ENCODE measurements at regions not wholly inside any gene's neighbourhood (a gene's known extent, or its start where the extent isn't known, plus 50 kb on each side); places are given as distances from the start of the nearest gene placed in this dataset.

GRCh38 chr7:47192978-47193377, 388.9 kb downstream of the TNS3 start (continued):
- TF ChIP-seq ZNF462 (CRISPR knock-in tag; IDR thresholded peaks at IDR 0.05) (no peak), ETS1 (IDR thresholded peaks at IDR 0.05) (no peak), NANOG (IDR thresholded peaks at IDR 0.05; ENCODE audit: borderline replicate concordance) (no peak), POLR2AphosphoS5 (IDR thresholded peaks at IDR 0.05; ENCODE audit: low read depth) (no peak), JUNB (IDR thresholded peaks at IDR 0.05; ENCODE audit: unreplicated experiment) (no peak), CREB1 (CRISPR knock-in tag; IDR thresholded peaks at IDR 0.05; ENCODE audit: low read depth) (no peak)

- H3F3A ChIP-seq (replicated peaks; ENCODE audit: low read depth), result no peaks in the 10 kb centered on the region
- DNase-seq (ENCODE audit: low spot score) (no peak), ATAC-seq (no peak)
- H3K9me3 Mint-ChIP-seq, result no peaks in the 10 kb centered on the region; the same call in 1 of the 3 replicates
- no peak overlapping the region for H3K4me2 ChIP-seq
- H2AFZ ChIP-seq, result no peak overlapping the region
- H4K20me1 ChIP-seq (replicated peaks; ENCODE audit: insufficient read depth), result no peaks in the 10 kb centered on the region
- H3K27me3 ChIP-seq (ENCODE audit: insufficient read depth), result no peaks in the 10 kb centered on the region
- H3K36me3 ChIP-seq (ENCODE audit: insufficient read depth), result no peaks in the 10 kb centered on the region
- no peak overlapping the region for H3K27ac ChIP-seq (ENCODE audit: low read depth)
- H3K4me3 Mint-ChIP-seq, result no peak overlapping the region
- H3K79me2 ChIP-seq (replicated peaks; ENCODE audit: insufficient read depth), result no peaks in the 10 kb centered on the region
- no peaks in the 10 kb centered on the region for H3K36me3 Mint-ChIP-seq (ENCODE audit: low read depth)
- H3K9me2 ChIP-seq (ENCODE audit: insufficient read depth), result peaks cover 4% of the 10 kb centered on the region; the same call in 1 of the 2 replicates
- no peak overlapping the region for H3K27ac Mint-ChIP-seq
- no peaks in the 10 kb centered on the region for H3K27me3 Mint-ChIP-seq (ENCODE audit: insufficient read depth, low read depth, poor library complexity)
- H3K4me1 ChIP-seq (ENCODE audit: insufficient read depth), result no peaks in the 10 kb centered on the region
- H3K4me1 Mint-ChIP-seq, result peaks cover 3% of the 10 kb centered on the region; the same call in 2 of the 3 replicates
- H3K4me3 ChIP-seq, result no peak overlapping the region
- no peak for TF ChIP-seq EZH2 (IDR thresholded peaks at IDR 0.05; ENCODE audit: low read depth, unreplicated experiment)
- TF ChIP-seq STAT1 (IDR thresholded peaks at IDR 0.05; ENCODE audit: unreplicated experiment), result no peak
- TF ChIP-seq ZNF462 (CRISPR knock-in tag; IDR thresholded peaks at IDR 0.05), result no peak
- no peak for TF ChIP-seq EZH2phosphoT487 (IDR thresholded peaks at IDR 0.05; ENCODE audit: unreplicated experiment)
- TF ChIP-seq NANOG (IDR thresholded peaks at IDR 0.05; ENCODE audit: borderline replicate concordance), result no peak
- no peak for TF ChIP-seq CREB1 (CRISPR knock-in tag; IDR thresholded peaks at IDR 0.05; ENCODE audit: low read depth)
These were observed 390.0 kb downstream of the TNS3 start for GRCh38 chr7:47191876-47192291.
